Forelimb muscle (tissue), 1 donor: ENCODE measurements at regions not wholly inside any gene's neighbourhood (a gene's known extent, or its start where the extent isn't known, plus 50 kb on each side); places are given as distances from the start of the nearest gene placed in this dataset.

Experiments used
- DNase-seq: peaks from one replicate; pipeline ENCODE4 v3.0.0-alpha.2; 2013; ENCODE audit warnings: low read depth

DNA sequence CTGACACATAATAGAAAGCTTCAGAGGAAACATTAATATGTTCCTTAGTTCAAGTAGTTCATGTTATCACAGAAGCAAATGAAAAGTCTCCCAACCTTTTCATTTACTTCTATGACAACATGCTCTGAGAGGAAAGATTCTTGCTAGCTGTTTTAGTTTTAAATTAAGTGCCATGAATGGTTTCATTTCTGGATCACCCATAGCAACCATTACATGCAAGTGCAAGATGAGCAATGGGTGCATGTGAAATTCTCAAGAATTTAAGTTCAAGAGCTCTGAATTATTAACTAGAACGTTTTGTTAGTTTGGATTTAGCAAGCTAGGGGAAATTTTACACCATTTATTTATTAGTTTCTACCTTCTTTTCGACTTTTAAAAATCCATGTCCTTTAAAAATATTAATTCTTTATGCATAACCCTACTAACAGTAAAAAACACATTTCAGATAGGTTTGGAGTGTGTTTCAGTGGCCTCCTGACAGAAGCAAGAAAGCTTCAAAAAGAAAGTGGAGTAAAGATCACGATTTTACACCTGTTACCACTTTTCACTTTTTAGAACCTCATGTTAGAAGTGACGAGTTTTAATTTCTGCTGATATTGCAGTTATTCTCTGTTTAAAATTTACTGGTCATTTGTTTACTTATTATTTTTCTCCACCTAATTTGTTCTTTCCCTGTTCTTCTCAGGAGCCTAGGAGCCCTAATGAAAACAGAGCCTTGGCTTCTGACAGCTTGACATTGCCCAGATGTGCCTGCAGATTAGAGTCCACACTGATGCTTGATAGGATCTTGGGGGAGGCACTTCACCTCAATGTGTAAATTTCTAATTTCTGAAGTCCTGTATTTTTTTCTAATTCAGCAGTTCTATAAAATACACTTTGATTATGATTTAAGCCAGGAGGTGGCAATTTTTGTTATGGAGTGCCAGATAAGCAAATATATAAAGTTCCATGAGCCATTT, 995.3 kb upstream of the PHF14 start:
- no peak for DNase-seq

DNA sequence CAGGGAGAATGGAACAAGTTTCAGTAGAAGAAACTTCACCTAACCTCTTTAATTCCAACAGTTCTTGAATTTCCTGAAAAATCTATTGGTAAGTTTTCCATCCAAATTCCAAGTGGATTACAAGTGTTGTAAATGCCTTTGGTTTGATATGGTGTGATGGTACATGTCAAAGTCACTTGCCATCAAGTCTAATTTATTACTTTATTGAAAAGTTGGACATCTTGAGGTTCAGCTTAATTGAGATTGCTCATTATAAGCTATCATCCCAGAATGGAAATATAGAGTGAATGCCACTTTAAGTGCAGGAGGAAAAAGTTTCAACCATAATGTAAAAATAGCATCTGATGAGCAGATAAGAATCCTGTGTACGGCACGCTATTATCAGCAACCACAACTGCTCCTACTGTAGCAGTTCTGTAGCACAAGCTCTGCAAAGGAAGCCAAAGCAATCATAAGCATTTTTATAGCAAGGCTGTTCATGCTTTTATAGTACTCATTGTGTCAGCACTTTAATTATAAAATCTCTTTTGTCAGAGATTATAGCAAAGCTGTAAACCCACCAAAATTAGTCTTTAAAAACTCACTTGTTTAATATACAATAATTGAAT, 991.8 kb upstream of the PHF14 start:
- DNase-seq, result no peak

- no peak for DNase-seq
Observed at GRCh38 chr7:9983048-9983447, 990.6 kb upstream of the PHF14 start.

DNA sequence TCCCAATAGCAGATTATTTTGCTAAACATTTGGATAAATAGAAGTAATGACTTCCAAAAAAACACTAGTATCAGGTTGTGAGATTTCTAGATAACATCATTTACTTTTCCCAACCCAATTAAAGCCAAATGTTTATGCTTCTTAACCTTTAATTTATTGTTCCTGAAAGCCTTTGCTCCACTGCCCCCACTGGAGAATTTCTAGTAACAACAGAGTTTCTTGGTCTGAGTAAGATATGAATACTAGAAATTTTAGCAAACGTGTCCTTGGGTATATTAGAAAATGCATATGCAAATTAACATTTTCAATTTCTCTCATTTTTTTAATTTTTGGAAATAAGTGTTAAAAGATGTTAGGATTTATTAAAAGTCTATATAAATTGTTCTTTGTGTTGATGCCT, 958.0 kb upstream of the PHF14 start:
- no peak for DNase-seq

- DNase-seq, result no peak
Observed at GRCh38 chr7:10022480-10022879, 951.2 kb upstream of the PHF14 start.

GRCh38 chr7:10022957-10023356, 950.7 kb upstream of the PHF14 start:
- DNase-seq, result no peak

- DNase-seq, result no peak
Observed at GRCh38 chr7:10034843-10035556, 938.7 kb upstream of the PHF14 start.

GRCh38 chr7:10036693-10037092, 937.0 kb upstream of the PHF14 start:
- peak; percentile 0 for DNase-seq

DNA sequence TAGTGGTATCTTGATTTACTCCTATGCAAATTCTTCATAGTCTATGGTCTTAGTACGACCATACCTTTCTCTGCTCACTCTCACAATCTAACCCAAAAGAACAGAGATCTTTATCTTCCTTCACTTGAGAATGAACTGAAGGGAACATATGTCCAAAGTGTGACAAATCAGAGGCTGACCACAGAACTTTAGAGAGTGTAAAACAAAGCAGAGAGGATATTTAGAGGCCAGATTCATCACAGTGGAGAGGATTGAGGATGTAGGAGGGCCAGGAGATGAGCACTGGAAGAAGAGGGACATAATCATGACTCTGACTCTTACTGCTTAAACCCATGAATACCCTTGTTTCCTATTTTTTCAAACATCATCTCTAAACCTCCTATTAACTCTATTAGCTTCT, 935.3 kb upstream of the PHF14 start:
- DNase-seq, result no peak

DNA sequence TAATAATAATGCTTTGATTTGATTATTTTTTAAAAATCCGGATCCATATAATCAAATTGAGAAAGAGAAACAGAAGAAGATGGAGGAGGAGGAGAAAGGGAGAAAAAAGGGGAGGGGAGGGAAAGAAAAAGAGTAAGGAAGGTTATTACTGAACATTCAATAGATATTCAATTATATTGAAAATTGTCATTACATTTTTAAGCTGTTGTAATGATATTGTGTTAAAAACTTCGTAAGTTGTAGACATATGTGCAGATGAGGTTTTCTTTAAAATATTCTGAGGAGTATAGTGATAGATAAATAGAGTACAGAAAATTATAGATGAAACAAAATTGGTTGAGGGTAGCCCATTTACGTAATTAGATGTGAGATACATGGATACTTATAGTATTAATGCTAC, 933.0 kb upstream of the PHF14 start:
- no peak for DNase-seq

DNA sequence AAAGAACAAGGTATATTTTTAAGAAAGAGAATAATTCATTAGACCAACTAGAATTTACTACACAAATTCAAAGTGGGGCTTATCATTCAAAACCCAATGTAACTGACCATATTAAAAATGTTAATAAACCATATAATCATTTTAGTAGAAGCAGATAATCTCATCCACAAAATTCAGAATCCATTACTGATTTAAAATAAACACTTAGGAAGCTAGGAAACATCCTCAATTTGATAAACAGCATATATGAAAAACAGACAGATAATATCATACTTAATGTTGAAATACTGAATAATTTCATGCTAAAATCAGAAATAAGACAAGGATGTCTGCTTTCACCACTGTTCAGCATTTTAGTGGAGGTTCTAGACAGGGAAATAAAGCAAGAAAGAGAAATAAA, 902.8 kb upstream of the PHF14 start:
- no peak for DNase-seq

DNA sequence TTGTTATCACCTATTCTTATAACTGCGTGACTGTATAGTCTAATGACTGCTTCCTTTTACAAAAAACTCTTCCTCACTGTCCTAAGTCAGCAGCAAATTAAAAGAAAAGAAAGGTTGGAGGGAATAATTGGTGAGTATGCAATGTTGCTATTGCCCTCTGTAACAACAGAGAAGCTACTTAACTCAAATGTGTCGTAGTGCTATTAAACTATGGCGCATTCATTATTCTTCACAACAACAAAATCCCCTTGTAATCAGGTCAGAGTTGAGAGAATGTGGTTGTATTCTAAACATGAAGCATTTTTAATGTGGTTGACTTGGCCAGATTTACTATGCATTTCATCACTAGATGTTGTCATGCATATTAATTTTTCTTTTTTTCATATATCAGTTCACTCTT, 897.8 kb upstream of the PHF14 start:
- DNase-seq, result no peak

DNA sequence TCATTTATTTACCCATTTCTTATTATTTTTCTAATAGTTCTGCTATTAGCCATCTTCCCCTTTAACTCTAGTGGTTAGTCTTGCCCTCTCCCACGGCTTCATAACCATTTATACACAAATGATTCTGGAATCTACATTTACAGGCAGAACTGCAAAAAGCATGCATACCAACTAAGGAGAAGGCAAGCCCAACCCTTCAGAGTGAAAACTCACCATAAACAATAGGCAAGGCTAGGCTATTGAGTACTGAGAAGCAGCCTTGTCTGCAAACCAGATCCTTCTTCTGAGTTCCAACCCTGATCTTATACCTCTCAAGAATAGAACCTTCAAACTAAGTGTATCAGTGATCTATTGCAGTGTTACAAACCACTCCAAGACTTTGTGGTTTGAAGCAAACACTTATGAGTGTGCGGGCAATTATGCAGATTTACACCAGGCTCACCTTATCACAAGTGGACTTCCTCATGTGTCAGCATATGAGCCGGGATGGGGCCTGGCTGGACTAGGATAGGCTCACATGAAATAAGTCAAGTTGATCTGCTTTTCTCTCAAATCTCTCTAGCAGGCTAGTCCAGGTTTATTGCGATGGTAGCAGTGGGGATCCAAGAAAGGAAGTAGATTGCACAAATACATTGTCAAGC, 896.9 kb upstream of the PHF14 start:
- no peak for DNase-seq

DNA sequence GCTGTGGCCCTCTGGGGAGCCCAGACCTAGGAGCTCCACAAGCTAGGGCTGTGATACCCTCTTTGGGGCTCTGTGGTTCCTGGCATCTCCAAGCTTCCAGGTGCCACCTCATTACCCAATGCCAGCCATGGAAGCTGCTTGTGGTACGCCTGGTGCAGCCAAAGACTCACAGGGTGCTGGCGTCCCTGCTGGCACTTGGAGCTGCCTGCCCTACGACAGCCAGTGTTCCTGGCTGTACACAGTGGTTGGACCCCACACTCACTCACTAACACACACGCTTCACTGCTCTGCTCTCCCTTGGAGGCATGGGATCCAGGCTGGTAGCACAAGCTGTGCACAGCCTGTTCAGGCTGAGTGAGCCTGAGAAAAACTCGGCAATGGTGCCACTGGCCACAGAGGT, 894.1 kb upstream of the PHF14 start:
- DNase-seq, result no peak

- DNase-seq, result no peak
Observed at GRCh38 chr7:10082896-10083295, 890.8 kb upstream of the PHF14 start.

DNA sequence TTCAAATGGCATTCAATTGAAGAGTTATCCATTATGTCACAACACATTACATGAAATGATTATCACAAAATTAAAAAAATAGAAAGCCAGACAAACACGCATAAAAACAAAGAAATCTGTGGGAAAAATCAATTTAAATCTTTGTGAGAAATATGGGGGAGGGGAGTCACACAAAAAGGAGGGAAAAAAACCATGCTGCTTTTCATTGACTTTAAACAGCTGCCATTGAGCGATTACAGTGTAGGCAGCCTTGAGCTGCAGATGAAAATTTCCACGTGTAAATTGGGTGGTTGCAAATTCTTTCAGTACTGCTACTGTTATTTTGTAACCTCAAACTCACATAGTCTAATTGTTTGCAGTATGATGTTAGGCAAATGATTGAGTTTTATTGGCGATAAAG, 889.9 kb upstream of the PHF14 start:
- DNase-seq, result no peak

GRCh38 chr7:10085231-10085630, 888.4 kb upstream of the PHF14 start:
- DNase-seq, result no peak

- DNase-seq, result no peak
Observed at GRCh38 chr7:10100572-10100971, 873.1 kb upstream of the PHF14 start.

GRCh38 chr7:10101351-10101750, 872.3 kb upstream of the PHF14 start:
- DNase-seq, result no peak

DNA sequence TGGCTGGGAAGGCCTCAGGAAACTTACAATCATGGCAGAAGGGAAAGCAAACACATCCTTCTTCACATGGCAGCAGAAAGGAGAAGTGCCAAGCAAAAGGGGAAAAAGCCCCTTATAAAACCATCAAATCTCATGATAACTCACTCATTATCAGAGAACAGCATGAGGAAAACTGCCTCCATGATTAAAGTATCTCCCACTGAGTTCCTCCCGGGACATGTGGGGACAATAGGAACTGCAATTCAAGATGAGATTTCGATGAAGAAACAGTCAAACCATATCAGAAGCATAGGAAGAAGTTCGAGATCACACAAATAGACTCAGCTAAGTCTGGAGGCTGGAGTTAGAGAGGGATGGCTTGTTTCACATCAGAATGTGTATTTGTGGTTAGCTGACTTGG, 869.4 kb upstream of the PHF14 start:
- no peak for DNase-seq

- no peak for DNase-seq
Observed at GRCh38 chr7:10106609-10107008, 867.1 kb upstream of the PHF14 start.

- no peak for DNase-seq
Observed at GRCh38 chr7:10116511-10116910, 857.2 kb upstream of the PHF14 start.
